ENCODE measurements at regions not wholly inside any gene's neighbourhood (a gene's known extent, or its start where the extent isn't known, plus 50 kb on each side); places are given as distances from the start of the nearest gene placed in this dataset.
"Not testable (repeated sequence)": the region's sequence is repeated elsewhere in the genome, so short reads cannot be mapped to it uniquely, and the experiment has no call there.

GRCh38 chr4:81802285-81802846 lies 330.7 kb upstream of the RASGEF1B start:
- H3K9me3 Mint-ChIP-seq: no peaks in the 10 kb centered on the region
- ATAC-seq (no peak), DNase-seq (no peak)
- no peak overlapping the region for H3K4me3 Mint-ChIP-seq
- peaks cover under 1% of the 10 kb centered on the region for H3K4me1 Mint-ChIP-seq (ENCODE audit: low read depth)
- no peaks in the 10 kb centered on the region for H3K36me3 Mint-ChIP-seq (ENCODE audit: insufficient read depth)
- H3K27me3 Mint-ChIP-seq (ENCODE audit: low read depth): peaks cover 2% of the 10 kb centered on the region

- peaks cover 8% of the 10 kb centered on the region for H3K4me1 Mint-ChIP-seq (ENCODE audit: low read depth)
- H3K36me3 Mint-ChIP-seq (ENCODE audit: insufficient read depth): no peaks in the 10 kb centered on the region
- ATAC-seq (no peak), DNase-seq (no peak)
- H3K9me3 Mint-ChIP-seq: no peaks in the 10 kb centered on the region
- H3K4me3 Mint-ChIP-seq: no peak overlapping the region
- peaks cover 2% of the 10 kb centered on the region for H3K27me3 Mint-ChIP-seq (ENCODE audit: low read depth)
Observed at GRCh38 chr4:81799371-81799770, 327.7 kb upstream of the RASGEF1B start.

GRCh38 chr4:81796790-81797528 lies 325.3 kb upstream of the RASGEF1B start:
- Mint-ChIP-seq H3K27me3 (ENCODE audit: low read depth) (no peaks in the 10 kb centered on the region), H3K4me3 (no peak overlapping the region), H3K36me3 (ENCODE audit: insufficient read depth) (no peaks in the 10 kb centered on the region), H3K4me1 (ENCODE audit: low read depth) (peaks cover 8% of the 10 kb centered on the region), H3K9me3 (no peaks in the 10 kb centered on the region)
- ATAC-seq: peak; percentile 38 to 43
- DNase-seq: no peak

GRCh38 chr4:81792521-81792920 lies 320.8 kb upstream of the RASGEF1B start:
- no peak for DNase-seq

GRCh38 chr4:81790477-81790876 lies 318.8 kb upstream of the RASGEF1B start:
- DNase-seq (no peak), ATAC-seq (no peak)
- Mint-ChIP-seq H3K36me3 (ENCODE audit: insufficient read depth) (no peaks in the 10 kb centered on the region), H3K27me3 (ENCODE audit: low read depth) (no peaks in the 10 kb centered on the region), H3K4me1 (ENCODE audit: low read depth) (peaks cover 8% of the 10 kb centered on the region), H3K4me3 (no peak overlapping the region), H3K9me3 (no peaks in the 10 kb centered on the region)

More at GRCh38 chr4:81792521-81792920, 320.8 kb upstream of the RASGEF1B start:
- Mint-ChIP-seq H3K9me3 (no peaks in the 10 kb centered on the region), H3K4me1 (ENCODE audit: low read depth) (peaks cover 16% of the 10 kb centered on the region), H3K27me3 (ENCODE audit: low read depth) (no peaks in the 10 kb centered on the region), H3K4me3 (no peak overlapping the region), H3K36me3 (ENCODE audit: insufficient read depth) (no peaks in the 10 kb centered on the region)
- ATAC-seq: no peak

GRCh38 chr4:81789741-81790399 lies 318.2 kb upstream of the RASGEF1B start:
- Mint-ChIP-seq H3K4me1 (ENCODE audit: low read depth) (peaks cover 8% of the 10 kb centered on the region), H3K27me3 (ENCODE audit: low read depth) (no peaks in the 10 kb centered on the region), H3K9me3 (no peaks in the 10 kb centered on the region), H3K36me3 (ENCODE audit: insufficient read depth) (no peaks in the 10 kb centered on the region), H3K4me3 (no peak overlapping the region)
- no peak for ATAC-seq
- DNase-seq: no peak

GRCh38 chr4:81789158-81789557 lies 317.5 kb upstream of the RASGEF1B start:
- no peak overlapping the region for H3K4me3 Mint-ChIP-seq
- ATAC-seq (no peak), DNase-seq (no peak)
- no peaks in the 10 kb centered on the region for H3K27me3 Mint-ChIP-seq (ENCODE audit: low read depth)
- H3K9me3 Mint-ChIP-seq: no peaks in the 10 kb centered on the region
- no peaks in the 10 kb centered on the region for H3K36me3 Mint-ChIP-seq (ENCODE audit: insufficient read depth)
- peaks cover 8% of the 10 kb centered on the region for H3K4me1 Mint-ChIP-seq (ENCODE audit: low read depth)

- ATAC-seq: no peak
- Mint-ChIP-seq H3K4me3 (no peak overlapping the region), H3K36me3 (ENCODE audit: insufficient read depth) (no peaks in the 10 kb centered on the region)
Observed at GRCh38 chr4:81786766-81787165, 315.1 kb upstream of the RASGEF1B start.

GRCh38 chr4:81786063-81786763 lies 314.5 kb upstream of the RASGEF1B start:
- Mint-ChIP-seq H3K36me3 (ENCODE audit: insufficient read depth) (no peaks in the 10 kb centered on the region), H3K4me3 (no peak overlapping the region), H3K4me1 (ENCODE audit: low read depth) (peaks cover 8% of the 10 kb centered on the region), H3K27me3 (ENCODE audit: low read depth) (no peaks in the 10 kb centered on the region), H3K9me3 (no peaks in the 10 kb centered on the region)
- ATAC-seq: no peak
- DNase-seq: no peak

More at GRCh38 chr4:81786766-81787165, 315.1 kb upstream of the RASGEF1B start:
- Mint-ChIP-seq H3K27me3 (ENCODE audit: low read depth) (no peaks in the 10 kb centered on the region), H3K4me1 (ENCODE audit: low read depth) (peaks cover 8% of the 10 kb centered on the region), H3K9me3 (no peaks in the 10 kb centered on the region)
- DNase-seq: no peak

- Mint-ChIP-seq H3K36me3 (ENCODE audit: insufficient read depth) (no peaks in the 10 kb centered on the region), H3K9me3 (no peaks in the 10 kb centered on the region), H3K27me3 (ENCODE audit: low read depth) (no peaks in the 10 kb centered on the region), H3K4me1 (ENCODE audit: low read depth) (peaks cover 8% of the 10 kb centered on the region), H3K4me3 (no peak overlapping the region)
- ATAC-seq (no peak), DNase-seq (no peak)
Observed at GRCh38 chr4:81785338-81785737, 313.6 kb upstream of the RASGEF1B start.

- DNase-seq: no peak
- Mint-ChIP-seq H3K4me1 (ENCODE audit: low read depth) (no peaks in the 10 kb centered on the region), H3K27me3 (ENCODE audit: low read depth) (no peaks in the 10 kb centered on the region), H3K4me3 (no peak overlapping the region), H3K36me3 (ENCODE audit: insufficient read depth) (no peaks in the 10 kb centered on the region), H3K9me3 (no peaks in the 10 kb centered on the region)
- ATAC-seq: no peak
Observed at GRCh38 chr4:81783558-81783957, 311.9 kb upstream of the RASGEF1B start.

- DNase-seq (no peak), ATAC-seq (no peak)
- Mint-ChIP-seq H3K27me3 (ENCODE audit: low read depth) (no peaks in the 10 kb centered on the region), H3K9me3 (no peaks in the 10 kb centered on the region), H3K4me3 (no peak overlapping the region), H3K4me1 (ENCODE audit: low read depth) (no peaks in the 10 kb centered on the region), H3K36me3 (ENCODE audit: insufficient read depth) (no peaks in the 10 kb centered on the region)
Observed at GRCh38 chr4:81781799-81782198, 310.1 kb upstream of the RASGEF1B start.

GRCh38 chr4:81777718-81778117 lies 306.0 kb upstream of the RASGEF1B start:
- not testable (repeated sequence) for H3K36me3 Mint-ChIP-seq (ENCODE audit: insufficient read depth); ATAC-seq; DNase-seq; H3K4me3 Mint-ChIP-seq; H3K27me3 Mint-ChIP-seq (ENCODE audit: low read depth); H3K4me1 Mint-ChIP-seq (ENCODE audit: low read depth); H3K9me3 Mint-ChIP-seq

GRCh38 chr4:81776794-81777193 lies 305.1 kb upstream of the RASGEF1B start:
- Mint-ChIP-seq H3K27me3 (ENCODE audit: low read depth) (no peaks in the 10 kb centered on the region), H3K4me1 (ENCODE audit: low read depth) (no peaks in the 10 kb centered on the region)

More at GRCh38 chr4:81776794-81777193, 305.1 kb upstream of the RASGEF1B start:
- Mint-ChIP-seq H3K36me3 (ENCODE audit: insufficient read depth) (no peaks in the 10 kb centered on the region), H3K4me3 (no peak overlapping the region), H3K9me3 (no peaks in the 10 kb centered on the region)
- ATAC-seq (no peak), DNase-seq (no peak)
